SK-N-SH treated with all-trans-retinoic acid at 6 μM for 48 hours (cell line): ENCODE measurements at regions not wholly inside any gene's neighbourhood (a gene's known extent, or its start where the extent isn't known, plus 50 kb on each side); places are given as distances from the start of the nearest gene placed in this dataset.

Experiments used
- ATAC-seq: fragments of 200-7000 bp; cut with Tn5 transposase; 3 replicates; pipeline ENCODE4 v1.9.1; 2020; ENCODE audit warnings: mild to moderate bottlenecking, moderate library complexity
- ARNTL ChIP-seq: fragments of 450-650 bp; formaldehyde crosslinking; IDR thresholded peaks from 2 replicates; pipeline ENCODE4 v1.5.0; 2020; ENCODE audit warnings: low read depth, mild to moderate bottlenecking, moderate library complexity, borderline replicate concordance
- CREB5 ChIP-seq: fragments of 250-450 bp; sonication (Bioruptor Pico); IDR thresholded peaks from 2 replicates; pipeline ENCODE4 v1.5.1; 2020; ENCODE audit warnings: low read depth, mild to moderate bottlenecking, moderate library complexity
- CSDC2 ChIP-seq: fragments of 250-450 bp; sonication (Bioruptor Pico); IDR thresholded peaks from 2 replicates; pipeline ENCODE4 v1.5.0; 2020; ENCODE audit warnings: mild to moderate bottlenecking, moderate library complexity
- CSRNP3 ChIP-seq: fragments of 250-450 bp; sonication (Bioruptor Pico); IDR thresholded peaks from 2 replicates; pipeline ENCODE4 v1.5.1; 2021; ENCODE audit warnings: mild to moderate bottlenecking, moderate library complexity
- ESRRG ChIP-seq: fragments of 250-450 bp; sonication (Bioruptor Pico); IDR thresholded peaks from 2 replicates; pipeline ENCODE4 v1.6.1; 2021; ENCODE audit warnings: mild to moderate bottlenecking
- GLIS3 ChIP-seq: fragments of 250-450 bp; sonication (Bioruptor Pico); IDR thresholded peaks from 2 replicates; pipeline ENCODE4 v1.5.0; 2020; ENCODE audit warnings: mild to moderate bottlenecking, moderate library complexity
- ISL1 ChIP-seq: fragments of 250-450 bp; sonication (Bioruptor Pico); IDR thresholded peaks from 2 replicates; pipeline ENCODE4 v2.1.2; 2022; ENCODE audit warnings: mild to moderate bottlenecking, moderate library complexity
- OSR1 ChIP-seq: fragments of 250-450 bp; sonication (Bioruptor Pico); IDR thresholded peaks from 2 replicates; pipeline ENCODE4 v1.8.0; 2022; ENCODE audit warnings: moderate library complexity, mild to moderate bottlenecking, inconsistent platforms
- PATZ1 ChIP-seq: fragments of 250-450 bp; sonication (Bioruptor Pico); IDR thresholded peaks from 2 replicates; pipeline ENCODE4 v1.8.0; 2020; ENCODE audit warnings: mild to moderate bottlenecking, moderate library complexity, borderline replicate concordance
- PPARA ChIP-seq: fragments of 250-450 bp; sonication (Bioruptor Pico); IDR thresholded peaks from 2 replicates; pipeline ENCODE4 v1.5.0; 2020; ENCODE audit warnings: mild to moderate bottlenecking, borderline replicate concordance
- RARB ChIP-seq: fragments of 250-450 bp; sonication (Bioruptor Pico); IDR thresholded peaks from 2 replicates; pipeline ENCODE4 v1.8.0; 2021; ENCODE audit warnings: mild to moderate bottlenecking, moderate library complexity
- SNAI2 ChIP-seq: fragments of 250-450 bp; sonication (Bioruptor Pico); IDR thresholded peaks from 2 replicates; pipeline ENCODE4 v1.5.0; 2020; ENCODE audit warnings: mild to moderate bottlenecking, moderate library complexity
- TCF4 ChIP-seq: fragments of 250-450 bp; sonication (Bioruptor Pico); IDR thresholded peaks from 2 replicates; pipeline ENCODE4 v1.8.0; 2021; ENCODE audit warnings: mild to moderate bottlenecking, moderate library complexity, borderline replicate concordance
- TOX ChIP-seq: fragments of 250-450 bp; sonication (Bioruptor Pico); IDR thresholded peaks from 2 replicates; pipeline ENCODE4 v1.8.0; 2021; ENCODE audit warnings: mild to moderate bottlenecking, moderate library complexity, borderline replicate concordance
- TSHZ2 ChIP-seq: fragments of 250-450 bp; sonication (Bioruptor Pico); IDR thresholded peaks from 2 replicates; pipeline ENCODE4 v1.5.0; 2020; ENCODE audit warnings: mild to moderate bottlenecking, moderate library complexity
- ZFP3 ChIP-seq: fragments of 250-450 bp; sonication (Bioruptor Pico); IDR thresholded peaks from 2 replicates; pipeline ENCODE4 v1.5.0; 2020; ENCODE audit warnings: mild to moderate bottlenecking, moderate library complexity
- ZFP30 ChIP-seq: fragments of 450-650 bp; formaldehyde crosslinking; IDR thresholded peaks from 2 replicates; pipeline ENCODE4 v1.5.0; 2022; ENCODE audit warnings: mild to moderate bottlenecking, moderate library complexity
- ZNF565 ChIP-seq: fragments of 450-650 bp; formaldehyde crosslinking; conservative IDR thresholded peaks from 2 replicates; pipeline ENCODE4 v1.5.0; 2020; ENCODE audit warnings: low read depth, mild to moderate bottlenecking, moderate library complexity
- ZNF70 ChIP-seq: fragments of 450-650 bp; formaldehyde crosslinking; IDR thresholded peaks from 2 replicates; pipeline ENCODE4 v1.5.0; 2020; ENCODE audit warnings: mild to moderate bottlenecking, moderate library complexity
- ZNF8 ChIP-seq: fragments of 450-650 bp; formaldehyde crosslinking; IDR thresholded peaks from 2 replicates; pipeline ENCODE4 v1.5.0; 2020; ENCODE audit warnings: mild to moderate bottlenecking, moderate library complexity

- TF ChIP-seq PATZ1 (CRISPR knock-in tag) (no peak), OSR1 (no peak), TOX (CRISPR knock-in tag) (no peak), ZFP3 (CRISPR knock-in tag) (no peak), CSDC2 (CRISPR knock-in tag) (no peak)
- no peak for ATAC-seq
Measured at GRCh38 chr10:33454554-33454953, 120.1 kb upstream of the NRP1 start.

- ATAC-seq = no peak
- TF ChIP-seq ISL1 (CRISPR knock-in tag) (no peak), GLIS3 (CRISPR knock-in tag) (no peak), PPARA (CRISPR knock-in tag) (no peak), TCF4 (CRISPR knock-in tag) (no peak), SNAI2 (no peak), ZFP30 (no peak), ZNF565 (CRISPR knock-in tag) (no peak), CREB5 (no peak), ARNTL (CRISPR knock-in tag) (no peak), CSRNP3 (CRISPR knock-in tag) (no peak), OSR1 (no peak), ZNF8 (CRISPR knock-in tag) (no peak), TSHZ2 (CRISPR knock-in tag) (no peak), ESRRG (CRISPR knock-in tag) (no peak), ZNF70 (CRISPR knock-in tag) (no peak), RARB (no peak), TOX (CRISPR knock-in tag) (no peak)
- TF ChIP-seq, all 23 proteins: peak for 0
Measured at GRCh38 chr10:33453081-33454025, 118.9 kb upstream of the NRP1 start.

GRCh38 chr10:33448421-33449140 is 114.1 kb upstream of the NRP1 start:
- no peak for TF ChIP-seq ZFP30
- TF ChIP-seq TCF4 (CRISPR knock-in tag) = no peak
- TF ChIP-seq ZNF565 (CRISPR knock-in tag) = no peak
- TF ChIP-seq ISL1 (CRISPR knock-in tag) = no peak
- no peak for TF ChIP-seq ZNF8 (CRISPR knock-in tag)
- TF ChIP-seq OSR1 = no peak
- no peak for TF ChIP-seq ARNTL (CRISPR knock-in tag)
- no peak for TF ChIP-seq RARB
- no peak for TF ChIP-seq PPARA (CRISPR knock-in tag)
- no peak for TF ChIP-seq GLIS3 (CRISPR knock-in tag)
- TF ChIP-seq SNAI2 = no peak
- ATAC-seq = no peak
